Activated CD8-positive, alpha-beta memory T cell treated with anti-CD3 and anti-CD28 coated beads, Interleukin-2, amount 50 U/mL, for 1 hour (primary cell): ENCODE measurements at regions not wholly inside any gene's neighbourhood (a gene's known extent, or its start where the extent isn't known, plus 50 kb on each side); places are given as distances from the start of the nearest gene placed in this dataset.

Experiments used
- DNase-seq: peaks from one replicate; pipeline ENCODE4 v3.0.0-alpha.2; 2020; ENCODE audit errors: extremely low read depth

DNA sequence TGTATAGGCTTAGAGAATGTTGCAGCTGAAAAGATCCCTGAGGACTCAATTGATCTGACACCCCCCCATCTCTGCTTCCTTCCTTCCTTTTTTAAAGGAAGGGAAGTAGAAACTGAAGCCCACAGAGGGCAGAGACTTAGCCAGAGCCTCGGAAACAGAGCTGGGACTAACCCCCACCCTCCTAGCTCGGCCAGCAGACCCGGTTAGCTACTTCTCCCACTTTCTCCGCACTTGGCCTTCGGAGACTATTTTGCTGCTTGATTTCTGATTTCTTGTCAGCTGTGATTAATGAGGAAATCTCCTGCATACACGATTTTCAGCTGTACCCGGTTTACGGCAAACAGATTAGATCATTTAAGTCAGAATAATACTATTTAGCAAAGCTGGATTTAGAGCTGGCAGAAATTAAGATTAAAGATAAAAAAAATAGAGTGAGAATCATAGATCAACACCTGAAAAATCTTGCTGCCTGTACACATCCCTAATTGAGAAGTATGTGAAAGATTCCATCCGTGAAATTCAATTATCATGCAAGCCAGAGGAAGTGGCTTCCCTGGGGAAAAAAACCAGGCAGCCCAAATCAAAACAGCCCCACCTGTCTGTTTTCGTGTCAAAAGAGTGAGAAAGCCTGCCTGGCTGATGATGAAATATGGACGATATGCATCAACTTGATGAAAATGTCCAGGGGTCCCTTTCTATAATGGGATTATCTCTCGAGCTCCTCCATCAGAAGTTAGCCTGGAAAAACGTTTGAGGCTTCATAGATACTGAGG is 159.5 kb upstream of the SHB start:
- no peak for DNase-seq

DNA sequence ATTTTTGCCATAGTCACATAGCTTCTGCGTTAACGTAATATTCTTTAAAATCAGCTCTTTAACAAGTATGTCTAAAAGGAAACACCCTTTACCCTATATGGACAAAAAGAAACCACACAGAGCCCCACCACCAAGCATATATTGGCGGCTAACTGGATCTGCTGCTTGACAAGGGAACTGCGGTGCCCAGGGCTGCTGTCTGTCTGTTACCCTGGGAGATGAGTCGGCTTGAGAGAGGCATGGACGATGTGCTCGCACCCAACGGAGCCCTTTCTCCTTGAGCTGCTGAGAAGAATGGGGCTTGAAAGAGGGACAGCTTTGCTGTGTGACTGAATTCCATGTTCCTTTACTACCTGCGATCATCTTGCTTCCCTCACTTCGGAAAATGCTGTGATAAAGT is 158.6 kb upstream of the SHB start:
- DNase-seq = no peak

DNA sequence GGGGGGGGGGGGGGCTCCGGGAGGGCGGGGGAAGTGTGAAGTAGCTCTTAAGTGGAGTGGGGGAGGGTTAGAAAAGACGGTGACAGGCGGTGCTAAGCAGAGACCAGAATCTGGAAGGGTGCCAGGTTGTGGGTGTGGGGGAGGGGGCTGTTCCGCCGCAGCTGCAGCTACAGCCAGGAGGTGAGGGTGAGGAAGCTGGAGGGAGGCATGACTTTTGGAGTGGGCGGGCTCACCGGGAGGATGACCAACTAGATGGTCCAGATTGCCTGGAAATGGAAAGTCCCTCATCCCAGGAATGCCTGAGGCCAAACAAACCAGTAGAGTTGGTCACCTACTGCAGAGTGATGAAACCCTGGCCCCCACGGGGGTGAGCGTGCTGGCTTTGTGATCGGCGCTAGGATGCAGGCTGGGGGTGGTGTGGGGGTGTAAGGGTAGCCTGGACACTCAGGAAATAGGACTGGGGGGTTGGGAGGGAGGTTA is 158.1 kb upstream of the SHB start:
- peak; percentile 11 for DNase-seq

DNA sequence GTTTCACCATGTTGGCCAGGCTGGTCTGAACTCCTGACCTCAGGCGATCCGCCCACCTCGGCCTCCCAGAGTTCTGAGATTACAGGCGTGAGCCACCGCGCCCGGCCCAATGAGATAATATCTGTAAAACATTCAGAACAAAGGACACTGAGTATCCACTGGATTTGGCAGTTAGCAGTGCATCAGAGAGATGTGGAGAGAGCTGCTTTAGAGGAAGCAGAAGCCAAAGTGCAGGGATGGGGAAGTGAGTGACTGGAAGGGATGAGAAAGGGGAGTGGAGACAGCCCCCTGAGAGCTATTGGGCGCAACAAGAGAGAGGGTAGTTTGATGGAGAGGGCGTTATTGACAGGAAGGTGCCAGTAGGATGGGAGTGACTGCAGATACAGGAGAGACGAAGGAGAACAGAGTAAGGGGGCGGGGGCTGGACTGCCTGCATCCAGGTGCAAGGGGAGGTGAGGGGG is 157.5 kb upstream of the SHB start:
- DNase-seq = no peak

DNA sequence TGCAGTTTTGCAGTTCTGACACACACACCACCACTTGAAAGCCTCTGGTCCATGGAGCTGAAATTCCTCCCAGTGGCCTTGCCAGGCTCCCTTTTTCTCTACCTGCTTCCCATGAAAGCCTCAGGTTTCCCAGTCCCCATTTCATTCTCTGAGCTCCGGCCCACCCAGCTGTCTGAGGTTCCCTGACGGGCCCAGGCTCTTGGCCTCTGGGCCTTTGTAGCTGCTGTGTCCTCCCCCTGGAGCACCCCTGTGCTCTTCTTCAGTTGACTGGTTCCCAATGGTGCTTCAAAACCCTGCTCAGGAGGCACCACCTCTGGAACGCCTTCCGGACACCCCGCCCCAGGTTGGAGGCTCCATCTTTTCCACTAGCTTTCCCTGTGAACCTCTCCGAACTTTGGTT is 155.9 kb upstream of the SHB start:
- no peak for DNase-seq

DNA sequence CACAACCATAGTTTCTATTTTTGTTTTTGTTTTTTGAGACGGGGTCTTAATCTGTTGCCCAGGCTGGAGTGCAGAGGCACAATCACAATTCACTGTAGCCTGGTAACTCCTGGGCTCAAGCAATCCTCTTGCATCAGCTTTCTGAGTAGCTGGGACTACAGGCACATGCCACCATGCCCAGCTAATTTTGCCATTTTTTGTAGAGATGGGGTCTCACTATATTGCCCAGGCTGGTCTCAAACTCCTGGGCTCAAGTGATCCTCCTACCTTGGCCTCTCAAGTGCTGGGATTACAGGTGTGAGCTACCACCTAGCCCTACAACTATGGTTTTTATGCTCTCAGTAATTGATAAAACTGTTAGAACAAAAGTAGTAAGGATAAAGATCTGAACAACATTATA is 147.5 kb upstream of the SHB start:
- DNase-seq = no peak

DNA sequence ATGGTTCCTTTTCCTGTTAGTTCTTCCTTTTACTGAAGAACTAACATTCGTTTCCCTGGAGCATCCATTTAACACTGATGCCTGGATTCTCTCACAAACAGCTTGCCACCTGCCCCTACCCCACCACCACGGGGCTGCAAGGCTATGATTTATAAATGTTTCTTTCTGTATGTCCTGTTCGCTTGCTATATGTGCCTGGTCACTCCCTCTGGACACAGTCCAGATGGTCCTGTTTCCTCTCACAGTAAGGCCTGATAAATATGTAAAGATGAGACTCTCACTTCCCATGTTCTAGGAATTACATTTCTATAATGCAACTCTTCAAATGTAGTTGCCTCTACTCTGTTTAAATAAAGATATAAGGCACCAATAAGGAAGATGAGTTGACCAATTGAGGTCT is 146.4 kb upstream of the SHB start:
- DNase-seq = no peak

DNA sequence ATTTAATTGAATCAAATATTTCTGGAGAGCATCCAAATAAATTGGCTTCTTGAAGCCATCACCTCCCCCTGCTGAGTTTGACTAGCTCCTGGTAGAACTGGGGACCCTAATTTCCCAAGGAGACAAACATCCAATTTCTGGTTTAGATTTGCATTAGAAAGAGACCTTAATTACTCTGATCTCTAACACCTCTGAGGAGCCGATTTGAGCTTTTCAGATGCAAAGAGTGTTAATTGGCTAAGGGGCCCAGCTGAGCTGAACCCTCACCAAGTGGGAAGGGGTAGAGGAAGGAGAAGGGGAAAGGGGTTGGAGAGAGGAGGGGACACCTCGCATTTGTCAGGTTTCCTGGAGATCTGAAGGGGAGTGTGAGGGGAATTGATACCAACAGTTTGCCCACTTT is 145.4 kb upstream of the SHB start:
- no peak for DNase-seq

DNA sequence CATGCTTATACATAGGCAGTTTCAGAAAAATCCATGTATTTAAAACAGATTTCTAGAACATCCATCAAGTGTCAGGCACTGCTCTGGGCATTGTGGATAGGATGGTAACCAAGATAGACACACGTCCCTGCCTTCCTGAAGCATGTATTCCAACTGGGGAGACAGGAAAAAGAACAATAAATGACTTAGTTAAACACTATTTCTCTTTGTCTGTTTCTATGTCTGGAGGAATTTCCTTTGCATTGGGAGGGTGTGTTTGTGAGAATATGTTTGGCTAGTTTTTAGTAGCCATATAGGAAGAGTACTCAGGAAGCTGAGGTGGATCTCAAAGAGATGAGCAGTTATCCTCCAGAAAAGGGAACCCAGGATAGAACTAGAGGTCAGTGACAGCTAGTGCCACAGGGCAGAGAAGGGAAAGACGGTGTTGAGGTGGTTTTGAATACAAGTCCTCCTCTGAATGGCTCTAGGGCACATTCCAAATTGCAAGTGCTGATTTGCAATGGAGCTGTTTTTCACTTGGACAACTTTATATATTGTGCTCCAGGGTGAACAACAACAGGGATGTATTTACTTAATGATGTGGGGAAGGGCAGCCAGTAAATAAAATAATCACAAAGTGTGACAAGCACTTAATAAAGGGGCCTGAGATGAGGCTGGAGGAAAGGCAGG is 144.7 kb upstream of the SHB start:
- no peak for DNase-seq

DNA sequence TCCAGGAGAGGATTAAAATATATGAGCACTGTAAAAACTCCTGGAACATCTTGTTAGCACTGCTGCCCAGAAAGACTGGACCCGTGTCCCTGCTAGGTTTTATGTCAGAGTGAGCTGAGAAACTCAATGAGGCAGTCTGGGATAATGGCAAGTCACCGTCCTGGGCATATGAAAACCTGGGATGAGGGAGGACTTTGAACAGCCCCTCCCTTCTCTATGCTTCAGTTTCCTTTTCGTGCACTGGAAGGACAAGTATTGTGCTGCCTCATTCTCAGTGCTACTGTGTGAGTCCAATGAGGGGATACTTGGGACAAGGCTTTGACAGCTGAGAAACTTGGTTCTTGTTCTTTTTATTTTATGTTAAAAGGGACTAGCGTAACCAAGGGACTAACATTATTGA is 143.0 kb upstream of the SHB start:
- DNase-seq = no peak

DNA sequence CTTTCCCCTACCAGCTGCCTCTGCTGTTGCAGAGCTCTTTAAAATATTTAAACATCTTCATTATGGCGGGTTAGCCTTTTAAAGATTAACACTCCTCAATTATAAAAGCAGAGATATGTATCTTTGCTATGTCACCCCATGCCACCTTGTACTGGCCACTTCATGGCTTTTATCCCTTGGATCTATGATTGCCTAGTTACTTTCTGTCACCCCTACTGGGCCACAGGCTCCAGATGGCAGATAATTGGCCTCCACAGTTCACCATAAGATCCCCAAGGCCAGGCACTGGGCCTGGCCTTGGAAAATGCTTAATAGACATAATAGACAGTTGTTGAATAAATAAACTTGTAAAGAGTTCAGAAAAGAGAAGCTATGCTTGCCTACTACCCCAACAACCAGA is 142.0 kb upstream of the SHB start:
- no peak for DNase-seq

DNA sequence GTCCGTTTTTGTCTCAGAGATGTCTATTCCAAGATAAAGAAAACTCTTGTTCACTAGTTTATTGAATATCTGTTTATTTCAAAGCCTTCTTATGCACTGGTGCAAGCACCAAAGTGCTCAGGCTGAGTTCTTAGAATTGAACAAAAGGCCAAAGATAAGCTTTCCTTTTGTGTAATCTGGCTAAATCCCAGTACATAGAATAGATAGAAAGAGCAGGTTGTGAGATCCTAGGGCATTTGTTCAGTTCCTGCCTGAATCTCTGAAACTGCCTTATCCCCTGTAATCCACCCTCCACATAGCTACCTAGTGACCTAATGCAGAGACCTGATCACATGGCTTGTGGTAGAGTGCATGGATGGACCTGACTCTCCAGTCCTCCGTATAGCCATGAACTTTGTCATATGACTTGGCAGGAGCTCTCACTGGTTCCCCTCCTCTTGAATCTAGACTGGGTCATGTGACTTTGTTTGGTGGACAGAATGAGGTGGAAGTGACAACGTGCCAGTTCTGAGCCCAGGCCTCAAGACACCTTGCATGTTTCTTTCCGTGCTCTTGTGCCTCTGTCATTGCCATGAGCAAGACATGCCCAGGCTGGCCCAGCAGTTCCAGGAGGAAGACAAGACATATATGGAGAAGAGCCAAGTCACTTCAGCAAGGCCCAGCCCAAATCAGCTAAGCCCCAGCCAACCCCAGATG is 139.3 kb upstream of the SHB start:
- DNase-seq = no peak

DNA sequence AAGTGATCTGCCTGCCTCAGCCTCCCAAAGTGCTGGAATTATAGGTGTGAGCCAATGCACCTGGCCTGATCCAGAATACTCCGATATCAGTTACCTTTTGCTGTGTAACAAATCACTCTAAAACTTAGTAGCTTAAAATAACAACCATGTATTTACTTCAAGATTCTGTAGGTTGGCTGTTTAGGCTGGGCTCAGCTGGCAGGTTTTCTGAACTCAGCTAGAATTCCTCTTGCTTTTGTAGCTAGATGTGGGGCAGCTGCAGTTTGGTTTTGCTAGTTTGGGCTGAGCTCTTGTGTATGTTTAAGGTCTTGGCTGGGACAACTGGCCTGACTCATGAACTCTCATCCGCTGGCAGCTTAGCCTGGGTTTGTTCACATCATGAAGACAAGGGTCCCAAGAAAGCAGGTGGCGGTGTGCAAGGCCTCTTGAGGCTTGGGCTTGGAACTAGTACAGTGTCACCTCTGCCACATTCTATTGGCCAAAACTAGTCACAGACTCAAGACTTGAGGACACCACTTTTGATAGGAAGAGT is 138.3 kb upstream of the SHB start:
- no peak for DNase-seq

DNA sequence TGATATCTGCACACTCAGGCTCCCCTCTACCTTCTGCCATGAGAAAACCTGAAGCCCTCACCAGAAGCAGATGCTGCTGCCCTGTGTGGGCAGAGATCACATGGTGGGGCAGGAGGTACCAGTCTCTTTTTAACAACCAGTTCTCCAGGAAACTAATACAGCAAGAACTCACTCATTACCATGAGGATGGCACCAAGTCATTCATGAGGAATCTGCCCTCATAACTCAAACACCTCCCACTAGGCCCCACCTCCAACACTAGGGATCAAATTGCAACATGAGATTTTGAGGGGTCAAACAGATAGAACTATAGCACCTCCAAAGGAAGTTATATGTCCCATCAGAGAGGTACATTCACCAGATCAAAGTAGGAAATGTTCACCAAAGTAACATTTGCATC is 136.3 kb upstream of the SHB start:
- DNase-seq = no peak

DNA sequence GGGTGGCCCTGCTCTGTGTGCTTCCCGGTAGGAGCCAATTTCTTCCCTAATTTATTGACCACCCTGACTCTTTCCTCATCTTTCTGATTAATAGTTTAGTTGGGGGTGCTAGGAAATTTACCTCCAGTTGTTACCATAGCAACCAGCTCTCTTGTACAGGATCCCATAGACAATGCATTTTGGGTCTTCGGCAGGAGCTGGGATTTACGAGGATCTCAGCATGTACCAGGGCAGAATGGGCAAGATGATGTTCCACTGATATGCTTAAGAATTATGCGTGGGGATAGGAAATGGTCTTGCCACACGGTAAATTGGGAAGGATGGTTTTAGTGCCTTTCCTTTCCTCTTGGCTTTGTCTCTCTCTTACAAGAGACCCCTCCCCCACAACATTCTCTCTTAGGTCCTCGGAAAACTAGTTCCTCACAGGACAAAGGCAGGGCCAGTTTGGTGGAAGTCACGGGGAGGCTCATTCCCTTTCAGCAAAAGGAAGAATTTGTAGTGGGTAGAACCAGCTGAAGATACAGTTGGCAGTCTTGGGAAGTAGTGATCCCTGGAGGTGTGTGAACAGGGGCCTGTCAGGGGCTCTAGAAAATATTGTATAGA is 133.4 kb upstream of the SHB start:
- no peak for DNase-seq

DNA sequence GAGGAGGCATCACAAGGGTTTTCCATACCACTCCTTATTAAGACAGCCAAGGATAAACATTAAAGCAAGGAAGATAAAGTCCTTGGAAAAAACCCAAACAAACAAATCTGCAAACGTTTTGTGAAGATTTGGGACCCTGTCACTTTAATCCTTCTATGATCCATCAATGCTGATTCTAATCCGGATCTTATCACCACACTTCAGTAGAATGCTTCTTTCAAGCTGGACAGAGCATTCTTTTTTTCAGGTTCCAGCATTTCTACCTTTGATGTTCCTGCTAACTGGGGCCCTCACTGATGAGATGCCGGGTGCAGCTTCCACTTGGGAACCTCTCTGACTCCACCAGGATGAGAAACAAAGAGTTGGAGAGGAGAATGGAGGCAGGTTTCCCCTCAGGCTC is 132.8 kb upstream of the SHB start:
- DNase-seq = no peak

DNA sequence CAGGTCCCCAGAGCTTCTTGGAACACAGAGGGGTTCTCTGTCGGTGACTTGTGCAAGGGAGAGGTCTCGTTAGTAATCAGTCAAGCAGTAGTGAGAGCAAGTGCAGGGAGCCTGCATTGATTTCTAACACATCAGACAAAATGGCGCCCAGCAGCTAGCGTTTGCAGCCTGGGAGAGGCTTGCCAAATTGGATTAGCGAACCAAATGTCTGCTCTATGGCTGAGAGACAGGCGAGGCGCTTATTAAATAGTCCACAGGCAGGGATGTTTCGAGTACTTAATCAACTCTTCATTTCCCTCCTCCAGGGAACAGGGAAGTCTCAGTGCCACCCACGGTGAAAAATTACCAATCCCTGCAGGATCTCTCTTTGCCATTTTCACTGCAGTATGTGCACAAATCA is 131.4 kb upstream of the SHB start:
- no peak for DNase-seq

DNA sequence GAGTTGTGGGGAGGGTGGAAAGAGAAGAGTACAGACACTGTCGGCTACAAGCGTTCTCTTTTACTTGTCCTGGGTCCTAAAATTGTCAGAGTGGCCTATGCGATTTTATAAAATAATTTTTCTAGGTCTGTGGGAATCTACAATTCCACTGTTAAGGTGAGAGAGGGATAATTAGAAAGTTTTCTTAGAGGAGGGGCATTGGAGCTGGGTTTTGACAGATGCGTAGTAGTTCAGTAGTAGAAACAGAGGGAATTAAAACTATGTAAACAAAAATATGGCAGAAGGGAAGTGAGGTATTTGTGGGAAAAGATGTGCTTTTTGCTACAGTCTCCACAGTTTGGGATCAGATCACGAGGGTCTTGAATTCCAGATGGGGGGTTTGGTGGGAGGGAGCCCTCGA is 129.1 kb upstream of the SHB start:
- no peak for DNase-seq

DNA sequence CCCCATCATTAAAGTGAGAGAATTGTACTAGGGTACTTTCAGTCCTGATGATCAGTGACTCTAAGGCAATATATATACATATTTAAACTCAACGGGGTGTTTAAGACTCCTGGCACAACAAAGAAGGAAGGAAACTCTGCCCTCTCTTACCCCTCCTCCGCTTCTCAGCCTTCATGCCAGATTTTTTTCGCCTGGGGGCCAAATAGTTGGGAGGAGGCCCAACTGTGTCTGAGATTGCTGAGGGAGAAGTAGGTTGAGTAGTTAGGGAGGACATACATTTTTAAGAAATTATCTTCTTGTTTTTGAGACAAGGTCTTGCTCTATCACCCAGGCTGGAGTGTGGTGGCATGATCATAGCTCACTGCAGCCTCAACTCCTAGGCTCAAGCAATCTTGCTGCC is 127.7 kb upstream of the SHB start:
- DNase-seq = no peak

DNA sequence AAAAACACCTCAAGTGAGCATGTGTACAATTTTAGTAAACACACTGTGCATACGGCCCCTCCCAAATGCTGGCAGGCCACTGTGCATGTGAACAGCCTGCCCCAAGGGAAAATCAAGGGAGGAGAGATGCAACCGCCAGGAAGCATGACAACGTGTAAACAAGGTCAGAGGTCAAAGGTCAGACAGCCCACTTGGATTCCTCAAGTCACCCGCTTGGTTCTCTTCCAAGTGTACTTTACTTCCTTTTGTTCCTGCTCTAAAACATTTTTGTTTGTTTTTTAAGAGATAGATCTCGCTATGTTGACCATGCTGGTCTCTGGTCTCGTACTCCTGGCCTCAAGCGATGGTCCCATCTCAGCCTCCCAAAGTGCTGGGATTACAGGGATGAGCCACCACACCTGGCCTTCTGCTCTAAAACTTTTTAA is 126.7 kb upstream of the SHB start:
- no peak for DNase-seq

DNA sequence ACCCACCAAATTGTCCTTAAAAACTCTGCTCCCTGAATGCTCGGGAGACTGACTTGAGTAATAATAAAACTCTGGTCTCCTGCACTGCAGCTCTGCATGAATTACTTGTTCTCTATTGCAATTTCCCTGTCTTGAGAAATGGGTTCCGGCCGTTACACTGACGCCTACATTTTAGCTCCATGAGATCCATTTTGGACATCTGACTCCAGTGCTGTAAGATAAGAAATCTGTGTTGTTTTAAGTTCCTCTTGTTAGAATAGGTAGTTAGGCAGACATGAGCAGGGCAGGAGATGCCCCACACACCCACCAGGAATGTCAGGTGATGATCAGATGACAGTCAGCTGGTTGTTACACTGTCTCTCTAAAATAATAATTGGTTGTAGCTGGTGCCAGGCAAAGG is 125.8 kb upstream of the SHB start:
- no peak for DNase-seq

DNA sequence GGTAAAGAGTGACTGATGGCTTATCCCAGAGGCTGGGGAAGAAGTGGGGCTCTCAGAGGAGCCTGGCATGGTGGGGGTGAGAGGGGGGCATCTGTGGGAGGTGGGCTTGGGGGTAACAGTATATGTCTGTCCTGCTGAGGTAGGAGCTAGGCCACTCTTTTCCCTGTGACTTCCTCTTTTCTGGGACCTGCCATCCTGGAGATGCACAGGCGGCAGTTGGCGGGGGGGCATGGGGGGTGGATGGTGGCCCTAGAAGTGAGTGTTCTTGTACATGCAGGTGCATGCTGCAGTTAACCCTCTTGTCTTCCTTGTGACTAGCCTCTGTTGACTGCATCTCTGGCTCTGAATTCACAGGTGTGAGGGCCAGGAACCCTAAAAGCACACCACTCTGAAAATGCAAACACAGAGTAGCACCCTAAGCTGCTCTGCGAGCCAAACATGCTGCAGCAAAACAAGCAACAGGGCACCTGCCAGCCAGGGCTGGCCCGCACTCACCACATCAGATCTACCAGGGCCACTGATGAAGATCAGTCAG is 123.8 kb upstream of the SHB start:
- DNase-seq = no peak
